ENCODE measurements at regions not wholly inside any gene's neighbourhood (a gene's known extent, or its start where the extent isn't known, plus 50 kb on each side); places are given as distances from the start of the nearest gene placed in this dataset.
A peak's percentile ranks its signal among the peaks of the same experiment; 100 is the strongest.

DNA sequence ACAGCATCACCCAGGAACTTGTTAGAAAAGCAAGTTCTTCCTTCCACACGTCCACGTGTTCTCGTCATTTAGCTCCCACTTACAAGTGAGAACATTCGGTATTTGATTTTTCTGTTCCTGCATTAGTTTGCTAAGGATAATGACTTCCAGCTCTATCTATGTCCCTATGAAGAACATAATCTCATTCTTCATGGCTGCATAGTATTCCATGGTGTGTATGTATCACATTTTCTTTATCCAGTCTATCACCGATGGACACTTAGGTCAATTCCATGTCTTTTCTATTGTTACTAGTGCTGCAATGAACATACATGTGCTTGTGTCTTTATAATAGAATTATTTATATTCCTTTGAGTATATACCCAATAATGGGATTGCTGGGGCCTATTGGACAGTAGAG is 368.7 kb upstream of the RUNX1 start:
- Mint-ChIP-seq H3K4me1 (peaks cover 19% of the 10 kb centered on the region), H3K4me3 (no peak overlapping the region), H3K36me3 (ENCODE audit: low read depth) (peaks cover 7% of the 10 kb centered on the region)

DNA sequence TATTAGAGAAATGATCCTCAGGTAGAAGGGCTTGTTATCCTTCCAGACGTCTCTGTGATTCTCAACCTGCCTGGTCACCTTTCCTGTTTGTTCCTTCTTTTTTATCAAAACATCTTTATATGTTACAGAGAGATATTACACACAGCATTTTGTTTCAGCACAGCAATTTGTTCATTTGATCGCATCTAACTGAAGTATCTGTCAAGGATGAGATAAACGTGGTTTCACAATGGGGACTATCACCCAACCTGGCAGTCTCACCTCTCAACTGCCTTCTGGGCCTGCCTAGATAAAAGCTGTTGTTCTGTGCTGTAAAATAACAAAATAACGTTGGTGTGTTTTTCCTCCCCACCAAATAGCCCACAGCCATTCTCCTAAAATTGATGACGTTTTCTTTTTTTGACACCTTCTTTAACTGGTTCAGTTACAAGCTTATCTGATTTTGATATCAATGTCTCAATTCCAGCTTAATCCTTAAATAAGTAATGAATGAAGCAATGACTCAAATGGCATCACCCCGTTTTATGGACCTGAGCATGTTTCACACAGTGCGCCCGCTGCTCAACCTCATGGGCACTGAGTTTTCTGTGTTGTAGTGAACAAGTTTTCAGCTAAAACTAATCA is 367.9 kb upstream of the RUNX1 start:
- H3K27me3 Mint-ChIP-seq (ENCODE audit: low read depth) = no peaks in the 10 kb centered on the region
- peaks cover 7% of the 10 kb centered on the region for H3K36me3 Mint-ChIP-seq (ENCODE audit: low read depth)
- peaks cover 11% of the 10 kb centered on the region for H3K9me3 Mint-ChIP-seq
- H3K4me3 Mint-ChIP-seq = no peak overlapping the region
- no peak for TF ChIP-seq CTCF (conservative IDR thresholded peaks at IDR 0.05)
- H3K27ac Mint-ChIP-seq (ENCODE audit: unreplicated experiment) = no peak overlapping the region
- peaks cover 22% of the 10 kb centered on the region for H3K4me1 Mint-ChIP-seq
- no peak for DNase-seq (ENCODE audit: low read depth, low spot score)

More for the DNA sequence above, 368.7 kb upstream of the RUNX1 start:
- H3K9me3 Mint-ChIP-seq = peaks cover 15% of the 10 kb centered on the region
- H3K27ac Mint-ChIP-seq (ENCODE audit: unreplicated experiment) = no peak overlapping the region
- no peaks in the 10 kb centered on the region for H3K27me3 Mint-ChIP-seq (ENCODE audit: low read depth)
- no peak for TF ChIP-seq CTCF (conservative IDR thresholded peaks at IDR 0.05)
- DNase-seq (ENCODE audit: low read depth, low spot score) = no peak

DNA sequence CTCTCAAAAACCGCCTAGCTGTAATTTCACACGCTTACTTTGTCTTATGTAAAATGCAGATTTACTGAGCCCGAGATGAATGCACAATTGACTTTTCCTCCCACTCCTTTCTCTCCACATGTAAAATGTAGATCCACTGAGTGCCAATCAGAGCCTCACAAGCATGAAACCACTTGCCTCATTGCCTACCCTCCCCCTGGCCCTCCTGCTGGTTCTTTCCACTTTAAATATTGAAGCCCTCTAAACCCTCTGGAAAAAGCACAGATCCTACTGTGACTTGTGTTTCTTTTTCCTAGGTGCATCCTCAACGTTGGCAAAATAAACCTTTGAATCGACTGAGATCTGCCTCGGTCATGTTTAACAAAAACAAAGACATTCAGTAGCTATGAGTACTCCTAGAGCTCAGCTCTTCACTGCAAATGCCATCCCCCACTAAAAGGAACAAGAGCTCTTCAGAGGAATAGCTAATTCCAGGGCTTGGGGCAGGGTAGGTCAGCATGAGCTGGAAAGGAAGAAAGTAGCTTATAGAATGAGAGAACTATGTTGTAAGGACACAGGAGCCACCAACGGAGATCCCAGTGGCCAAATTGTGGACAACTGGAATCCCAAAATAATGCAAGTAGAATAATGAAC is 365.5 kb upstream of the RUNX1 start:
- Mint-ChIP-seq H3K4me3 (no peak overlapping the region), H3K27me3 (ENCODE audit: low read depth) (no peaks in the 10 kb centered on the region), H3K4me1 (peaks cover 22% of the 10 kb centered on the region), H3K27ac (ENCODE audit: unreplicated experiment) (peak overlapping the region; percentile 7), H3K36me3 (ENCODE audit: low read depth) (peaks cover under 1% of the 10 kb centered on the region), H3K9me3 (peaks cover under 1% of the 10 kb centered on the region)
- no peak for TF ChIP-seq CTCF (conservative IDR thresholded peaks at IDR 0.05)
- DNase-seq (ENCODE audit: low read depth, low spot score) = no peak

GRCh38 chr21:35414056-35414455 is 365.0 kb upstream of the RUNX1 start:
- no peak for DNase-seq (ENCODE audit: low read depth, low spot score)
- Mint-ChIP-seq H3K4me1 (peaks cover 22% of the 10 kb centered on the region), H3K9me3 (no peaks in the 10 kb centered on the region), H3K27ac (ENCODE audit: unreplicated experiment) (no peak overlapping the region), H3K27me3 (ENCODE audit: low read depth) (no peaks in the 10 kb centered on the region), H3K4me3 (no peak overlapping the region), H3K36me3 (ENCODE audit: low read depth) (no peaks in the 10 kb centered on the region)
- no peak for TF ChIP-seq CTCF (conservative IDR thresholded peaks at IDR 0.05)

DNA sequence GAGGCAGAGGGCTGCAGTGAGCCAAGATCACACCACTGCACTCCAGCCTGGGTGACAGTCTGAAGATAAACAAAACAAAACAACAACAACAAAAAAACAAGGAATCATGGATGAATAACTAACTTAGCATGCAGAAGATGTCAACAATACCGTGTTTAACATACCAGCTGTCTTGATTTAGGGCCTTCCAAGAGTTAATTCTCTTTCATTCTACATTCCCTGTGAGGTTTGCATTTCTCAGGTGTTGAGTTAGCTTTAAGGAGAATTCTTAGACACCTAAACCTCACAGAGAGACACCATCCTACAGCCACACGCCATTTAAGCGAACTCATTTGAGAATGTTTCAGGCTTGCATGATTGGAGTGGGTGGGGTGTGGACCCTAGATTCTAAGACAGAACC is 363.1 kb upstream of the RUNX1 start:
- DNase-seq (ENCODE audit: low read depth, low spot score) = no peak
- no peaks in the 10 kb centered on the region for H3K36me3 Mint-ChIP-seq (ENCODE audit: low read depth)
- H3K4me1 Mint-ChIP-seq = peaks cover 22% of the 10 kb centered on the region
- H3K4me3 Mint-ChIP-seq = no peak overlapping the region
- no peak overlapping the region for H3K27ac Mint-ChIP-seq (ENCODE audit: unreplicated experiment)
- no peaks in the 10 kb centered on the region for H3K9me3 Mint-ChIP-seq
- no peak for TF ChIP-seq CTCF (conservative IDR thresholded peaks at IDR 0.05)
- H3K27me3 Mint-ChIP-seq (ENCODE audit: low read depth) = no peaks in the 10 kb centered on the region
